ENCODE measurements at regions not wholly inside any gene's neighbourhood (a gene's known extent, or its start where the extent isn't known, plus 50 kb on each side); places are given as distances from the start of the nearest gene placed in this dataset.

- no peak for TF ChIP-seq SPI1 (IDR thresholded peaks at IDR 0.05; ENCODE audit: low read depth, low read length)
- no peak for TF ChIP-seq POLR2A (IDR thresholded peaks at IDR 0.05; ENCODE audit: low read depth, low read length)
- no peak for TF ChIP-seq POLR2AphosphoS5 (IDR thresholded peaks at IDR 0.05; ENCODE audit: low read depth, low read length)
- no peak for TF ChIP-seq TAF1 (IDR thresholded peaks at IDR 0.05; ENCODE audit: low read depth, low read length)
- TF ChIP-seq POU2F2 (IDR thresholded peaks at IDR 0.05; ENCODE audit: low read depth, low read length) = no peak
- TF ChIP-seq PAX5 (IDR thresholded peaks at IDR 0.05; ENCODE audit: insufficient read depth, low read length, severe bottlenecking) = no peak
Measured at GRCh38 chr7:131149429-131149773, 178.3 kb upstream of the MKLN1 start.
